HCT116 (cell line): ENCODE measurements at regions not wholly inside any gene's neighbourhood (a gene's known extent, or its start where the extent isn't known, plus 50 kb on each side); places are given as distances from the start of the nearest gene placed in this dataset.

ENCODE experiments used
- ATAC-seq: fragments of 200-7000 bp; cut with Tn5 transposase; 2 replicates; pipeline ENCODE4 v1.9.1; 2020; ENCODE audit warnings: mild to moderate bottlenecking, moderate library complexity
- BruUV-seq: library from RNA; stranded (reverse); fragments of 400-500 nt; replicated peaks from 2 replicates; lab custom pipeline; 2021; lab: Mats Ljungman, UMichigan
- CTCF ChIA-PET: fragments of 300-600 bp; sonication (Branson Sonifier 250); formaldehyde crosslinking; loops from one replicate; lab custom pipeline; 2021; ENCODE audit warnings: antibody characterized with exemption; lab: Charles Lee
- POLR2A ChIA-PET: fragments of 300-600, 350-600 bp; sonication (Branson Sonifier 250); formaldehyde crosslinking; loops from one replicate; lab custom pipeline; 2021; ENCODE audit warnings: antibody characterized with exemption; lab: Charles Lee
- RAD21 ChIA-PET, 2 experiments: fragments of 300-600 bp; sonication (Branson Sonifier 250); formaldehyde crosslinking; loops; one replicate each; lab custom pipeline; 2023; ENCODE audit warnings: low total read pairs in 2 of 2; ENCODE audit not compliant: uncharacterized antibody in 2 of 2, unreplicated experiment in 2 of 2, low non-redundant PET in 1 of 2; lab: Charles Lee
- DNase-seq: peaks from one replicate; pipeline ENCODE4 v3.0.0-alpha.2; 2010; ENCODE audit warnings: low read depth, low spot score
- H2AFZ ChIP-seq: fragments of 200-600 bp; shearing (Covaris generic), sonication (generic); 2 replicates; pipeline ENCODE4 v1.6.1; 2017; ENCODE audit warnings: low read depth, mixed run types, mixed read lengths, antibody characterized with exemption, low read length; ENCODE audit not compliant: poor library complexity, severe bottlenecking
- H3K27ac ChIP-seq: 2 replicates; pipeline ENCODE4 v1.5.1; 2012; ENCODE audit warnings: low read depth, low read length
- H3K27me3 ChIP-seq: fragments of 200-600 bp; sonication (generic); 2 replicates; pipeline ENCODE4 v1.6.1; 2016; ENCODE audit warnings: mixed run types, low read length, mixed read lengths; ENCODE audit not compliant: insufficient read depth
- H3K36me3 ChIP-seq, 2 experiments: fragments of 200-500 bp in 1 of 2; fragments of 200-600 bp in 1 of 2; sonication (Bioruptor generic) in 1 of 2; sonication (generic) in 1 of 2; 2 replicates each; pipeline versions ENCODE4 v1.5.1 to v1.6.1; 2014 to 2016; ENCODE audit warnings: low read length in 2 of 2, inconsistent platforms in 1 of 2, mixed read lengths in 1 of 2, mixed run types in 1 of 2; ENCODE audit not compliant: insufficient read depth in 2 of 2, control insufficient read depth in 1 of 2
- H3K4me1 ChIP-seq, 2 experiments: fragments of 200-600 bp in 1 of 2; sonication (generic) in 1 of 2; 2 replicates each; pipeline versions ENCODE4 v1.5.1 to v1.6.1; 2012 to 2017; ENCODE audit warnings: low read length in 2 of 2, inconsistent platforms in 1 of 2, mild to moderate bottlenecking in 1 of 2, mixed read lengths in 1 of 2, mixed run types in 1 of 2, moderate library complexity in 1 of 2; ENCODE audit not compliant: insufficient read depth in 2 of 2, control insufficient read depth in 1 of 2
- H3K4me2 ChIP-seq: fragments of 200-600 bp; sonication (generic); 2 replicates; pipeline ENCODE4 v1.6.1; 2017; ENCODE audit warnings: mixed run types, low read length, mixed read lengths
- H3K4me3 ChIP-seq, 2 experiments: fragments of 200-600 bp in 1 of 2; sonication (generic) in 1 of 2; replicated peaks in 1 of 2; 2 replicates each; pipeline ENCODE4 v1.5.1; 2011 to 2016; ENCODE audit warnings: low read length in 2 of 2, control low read depth in 1 of 2, low read depth in 1 of 2, mild to moderate bottlenecking in 1 of 2, mixed read lengths in 1 of 2, mixed run types in 1 of 2
- H3K79me2 ChIP-seq: fragments of 200-600 bp; sonication (generic); 2 replicates; pipeline ENCODE4 v1.6.1; 2017; ENCODE audit warnings: mild to moderate bottlenecking, mixed run types, low read length, moderate library complexity, mixed read lengths; ENCODE audit not compliant: insufficient read depth
- H3K9ac ChIP-seq: fragments of 200-600 bp; sonication (generic); 2 replicates; pipeline ENCODE4 v1.6.1; 2016; ENCODE audit warnings: low read length, mixed read lengths
- H3K9me2 ChIP-seq: fragments of 200-600 bp; sonication (generic), shearing (Covaris generic); 2 replicates; pipeline ENCODE4 v1.6.1; 2017; ENCODE audit warnings: mixed run types, mild to moderate bottlenecking, moderate library complexity; ENCODE audit not compliant: insufficient read depth
- H3K9me3 ChIP-seq, 2 experiments: fragments of 200-500 bp in 1 of 2; fragments of 200-600 bp in 1 of 2; sonication (Bioruptor generic) in 1 of 2; sonication (generic) in 1 of 2; 2 replicates each; pipeline ENCODE4 v1.6.1; 2014 to 2017; ENCODE audit warnings: low read length in 2 of 2, mixed read lengths in 2 of 2, inconsistent platforms in 1 of 2, low read depth in 1 of 2, mild to moderate bottlenecking in 1 of 2, mixed run types in 1 of 2, moderate library complexity in 1 of 2; ENCODE audit not compliant: control insufficient read depth in 1 of 2, insufficient read depth in 1 of 2
- H4K20me1 ChIP-seq: fragments of 200-600 bp; sonication (generic), shearing (Covaris generic); 2 replicates; pipeline ENCODE4 v1.6.1; 2017; ENCODE audit warnings: mixed run types, mild to moderate bottlenecking, moderate library complexity; ENCODE audit not compliant: insufficient read depth
- CBX3 ChIP-seq: IDR thresholded peaks from 2 replicates; pipeline ENCODE4 v1.6.1; 2012; ENCODE audit warnings: low read depth
- CTCF ChIP-seq, 3 experiments: fragments of 200-600 bp in 1 of 3; sonication (generic) in 1 of 3; IDR thresholded peaks in 2 of 3; conservative IDR thresholded peaks in 1 of 3; 2 replicates each; pipeline ENCODE4 v1.5.1; 2012 to 2017; ENCODE audit warnings: low read depth in 2 of 3, low read length in 2 of 3, antibody characterized with exemption in 1 of 3, borderline replicate concordance in 1 of 3, control low read depth in 1 of 3, mild to moderate bottlenecking in 1 of 3, mixed read lengths in 1 of 3, mixed run types in 1 of 3, moderate library complexity in 1 of 3; ENCODE audit not compliant: insufficient read depth in 1 of 3
- EGR1 ChIP-seq: IDR thresholded peaks from 2 replicates; pipeline ENCODE4 v1.6.1; 2012; ENCODE audit warnings: low read depth
- EZH2 ChIP-seq: fragments of 200-600 bp; sonication (generic); IDR thresholded peaks from 2 replicates; pipeline ENCODE4 v1.6.1; 2017; ENCODE audit warnings: antibody characterized with exemption, mixed run types
- EZH2phosphoT487 ChIP-seq: fragments of 200-600 bp; IDR thresholded peaks from 2 replicates; pipeline ENCODE4 v1.6.1; 2018; ENCODE audit warnings: antibody characterized with exemption, borderline replicate concordance
- FOSL1 ChIP-seq: IDR thresholded peaks from 2 replicates; pipeline ENCODE4 v1.6.1; 2012; ENCODE audit warnings: low read depth
- POLR2A ChIP-seq: IDR thresholded peaks from 2 replicates; pipeline ENCODE4 v1.7.0; 2011; ENCODE audit warnings: borderline replicate concordance; ENCODE audit not compliant: insufficient read depth, insufficient read length; ENCODE audit errors: extremely low read depth
- POLR2AphosphoS5 ChIP-seq: IDR thresholded peaks from 2 replicates; pipeline ENCODE4 v1.6.1; 2011; ENCODE audit warnings: mild to moderate bottlenecking, low read depth, low read length, moderate library complexity
- RAD21 ChIP-seq: IDR thresholded peaks from 2 replicates; pipeline ENCODE4 v1.6.1; 2012; ENCODE audit warnings: low read depth, mild to moderate bottlenecking
- SIN3A ChIP-seq: IDR thresholded peaks from 2 replicates; pipeline ENCODE4 v1.6.1; 2012; ENCODE audit warnings: low read depth
- YY1 ChIP-seq: IDR thresholded peaks from 2 replicates; pipeline ENCODE4 v1.6.1; 2011; ENCODE audit warnings: low read length, low read depth, moderate library complexity, mild to moderate bottlenecking; ENCODE audit not compliant: insufficient replicate concordance; ENCODE audit errors: extremely low read depth
- ZFX ChIP-seq: fragments of 450-650 bp; IDR thresholded peaks from 2 replicates; pipeline ENCODE4 v1.6.1; 2017
- ZNF274 ChIP-seq: fragments of 200-500 bp; sonication (Bioruptor generic); IDR thresholded peaks from 2 replicates; pipeline ENCODE4 v1.6.1; 2014; ENCODE audit warnings: mild to moderate bottlenecking, low read depth, low read length, inconsistent platforms
- intact Hi-C: fragments of 100-400 bp; cut with micrococcal nuclease; formaldehyde crosslinking; loops from 2 replicates; pipeline ENCODE4 v1.10.0; 2022

GRCh38 chr1:4292861-4293260 is 361.5 kb upstream of the AJAP1 start (continued):
- no peak for TF ChIP-seq ZNF274
- TF ChIP-seq, all 23 proteins: peak for 0

- no peak for ATAC-seq
- Histone ChIP-seq H3K79me2 (no peaks in the 10 kb centered on the region), H3K4me2 (no peak overlapping the region), H3K9me2 (no peaks in the 10 kb centered on the region), H3K4me1 (no peaks in the 10 kb centered on the region), H2AFZ (no peak overlapping the region), H3K9ac (no peak overlapping the region), H3K4me3 (no peak overlapping the region), H3K27me3 (no peaks in the 10 kb centered on the region), H3K9me3 (no peaks in the 10 kb centered on the region), H3K27ac (no peak overlapping the region), H3K36me3 (no peaks in the 10 kb centered on the region), H4K20me1 (no peaks in the 10 kb centered on the region)
- intact Hi-C loops: no loop called here
- no peak for DNase-seq
- ChIA-PET RAD21 (no interaction called here), POLR2A (no interaction called here), CTCF (no interaction called here)
- BruUV-seq: no TSS peak
- no peak for TF ChIP-seq SIN3A
- TF ChIP-seq POLR2A: no peak
- TF ChIP-seq FOSL1: no peak
These were observed 355.9 kb upstream of the AJAP1 start for GRCh38 chr1:4298361-4299083.

GRCh38 chr1:4301007-4301406 is 353.4 kb upstream of the AJAP1 start:
- no TSS peak for BruUV-seq
- Histone ChIP-seq H4K20me1 (no peaks in the 10 kb centered on the region), H3K79me2 (no peaks in the 10 kb centered on the region), H3K9me3 (no peaks in the 10 kb centered on the region), H3K27me3 (no peaks in the 10 kb centered on the region), H3K27ac (no peak overlapping the region), H3K4me2 (no peak overlapping the region), H3K36me3 (no peaks in the 10 kb centered on the region), H3K4me3 (no peak overlapping the region), H3K9me2 (no peaks in the 10 kb centered on the region), H3K9ac (no peak overlapping the region), H3K4me1 (no peaks in the 10 kb centered on the region), H2AFZ (no peak overlapping the region)
- ChIA-PET POLR2A (no interaction called here), RAD21 (no interaction called here), CTCF (no interaction called here)
- intact Hi-C loops: no loop called here
- no peak for ATAC-seq
- no peak for DNase-seq
- TF ChIP-seq EZH2 (no peak), CBX3 (no peak), SIN3A (no peak), EZH2phosphoT487 (no peak), CTCF (IDR thresholded peaks at IDR 0.05 in 2 of 3, conservative IDR thresholded peaks at IDR 0.05 in 1 of 3; ENCODE audit: borderline replicate concordance in 1 of 3, insufficient read depth in 1 of 3, low read depth in 2 of 3, low read length in 2 of 3) (no peak), POLR2A (no peak), POLR2AphosphoS5 (no peak), YY1 (no peak), RAD21 (no peak), EGR1 (no peak), FOSL1 (no peak), ZFX (no peak)
